ENCODE measurements at regions not wholly inside any gene's neighbourhood (a gene's known extent, or its start where the extent isn't known, plus 50 kb on each side); places are given as distances from the start of the nearest gene placed in this dataset.

DNA sequence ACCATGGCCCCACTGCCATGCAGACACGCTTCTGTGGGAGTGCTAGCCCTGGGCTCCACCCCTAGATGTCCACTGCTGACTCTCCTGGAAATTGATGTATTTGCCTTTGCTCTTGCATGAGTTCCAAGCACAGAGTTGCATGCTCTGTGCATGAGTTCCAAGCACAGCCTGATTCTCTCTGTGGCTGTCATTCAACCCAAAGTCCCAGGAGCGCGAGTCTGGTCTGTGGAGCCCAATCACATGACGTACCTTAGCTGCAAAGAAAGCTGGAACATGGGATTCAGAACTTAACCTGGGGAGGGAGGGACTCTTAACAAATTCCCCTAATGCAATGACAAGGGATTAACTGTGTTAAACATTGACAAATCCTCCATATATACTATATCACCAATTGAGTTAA is 114.3 kb upstream of the SLC24A3 start:
- TF ChIP-seq, protein P1, sequence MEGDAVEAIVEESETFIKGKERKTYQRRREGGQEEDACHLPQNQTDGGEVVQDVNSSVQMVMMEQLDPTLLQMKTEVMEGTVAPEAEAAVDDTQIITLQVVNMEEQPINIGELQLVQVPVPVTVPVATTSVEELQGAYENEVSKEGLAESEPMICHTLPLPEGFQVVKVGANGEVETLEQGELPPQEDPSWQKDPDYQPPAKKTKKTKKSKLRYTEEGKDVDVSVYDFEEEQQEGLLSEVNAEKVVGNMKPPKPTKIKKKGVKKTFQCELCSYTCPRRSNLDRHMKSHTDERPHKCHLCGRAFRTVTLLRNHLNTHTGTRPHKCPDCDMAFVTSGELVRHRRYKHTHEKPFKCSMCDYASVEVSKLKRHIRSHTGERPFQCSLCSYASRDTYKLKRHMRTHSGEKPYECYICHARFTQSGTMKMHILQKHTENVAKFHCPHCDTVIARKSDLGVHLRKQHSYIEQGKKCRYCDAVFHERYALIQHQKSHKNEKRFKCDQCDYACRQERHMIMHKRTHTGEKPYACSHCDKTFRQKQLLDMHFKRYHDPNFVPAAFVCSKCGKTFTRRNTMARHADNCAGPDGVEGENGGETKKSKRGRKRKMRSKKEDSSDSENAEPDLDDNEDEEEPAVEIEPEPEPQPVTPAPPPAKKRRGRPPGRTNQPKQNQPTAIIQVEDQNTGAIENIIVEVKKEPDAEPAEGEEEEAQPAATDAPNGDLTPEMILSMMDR (optimal IDR thresholded peaks at IDR 0.05 in 1 of 3, IDR thresholded peaks at IDR 0.05 in 1 of 3, conservative IDR thresholded peaks at IDR 0.05 in 1 of 3; ENCODE audit: extremely low read depth in 1 of 3, insufficient read depth in 2 of 3, low read length in 3 of 3), result no peak
- TF ChIP-seq EZH2 (IDR thresholded peaks at IDR 0.05; ENCODE audit: low read length), result no peak
